GM23338 (cell line): ENCODE measurements at regions not wholly inside any gene's neighbourhood (a gene's known extent, or its start where the extent isn't known, plus 50 kb on each side); places are given as distances from the start of the nearest gene placed in this dataset.

ENCODE experiments used
- CTCF ChIP-seq, 2 experiments: fragments of 200-600 bp in 1 of 2; sonication (generic) in 1 of 2; conservative IDR thresholded peaks; 2 replicates each; pipeline versions ENCODE4 v1.5.1 to v1.6.1; 2016 to 2017; ENCODE audit warnings: antibody characterized with exemption in 2 of 2, low read depth in 2 of 2, mild to moderate bottlenecking in 2 of 2, moderate library complexity in 1 of 2
- EZH2 ChIP-seq: fragments of 200-600 bp; sonication (generic); IDR thresholded peaks from one replicate; pipeline ENCODE4 v1.8.0; 2017; ENCODE audit warnings: antibody characterized with exemption, mild to moderate bottlenecking, low read depth; ENCODE audit not compliant: unreplicated experiment
- EZH2phosphoT487 ChIP-seq: fragments of 200-600 bp; sonication (generic); IDR thresholded peaks from one replicate; pipeline ENCODE4 v1.8.1; 2018; ENCODE audit warnings: antibody characterized with exemption; ENCODE audit not compliant: unreplicated experiment

GRCh38 chr10:4671451-4672145, 154.4 kb upstream of the AKR1E2 start:
- TF ChIP-seq EZH2 (no peak), CTCF (conservative IDR thresholded peaks at IDR 0.05; ENCODE audit: low read depth in 2 of 2) (no peak), EZH2phosphoT487 (no peak)
